Stimulated activated CD4-positive, alpha-beta T cell treated with anti-CD3 and anti-CD28 coated beads, Interleukin-4, amount 100 ng/mL, for 48 hours (primary cell): ENCODE measurements at regions not wholly inside any gene's neighbourhood (a gene's known extent, or its start where the extent isn't known, plus 50 kb on each side); places are given as distances from the start of the nearest gene placed in this dataset.
A peak's percentile ranks its signal among the peaks of the same experiment; 100 is the strongest.

Experiments
- DNase-seq, 2 donors: peaks; one replicate each; pipeline ENCODE4 v3.0.0-alpha.2; 2020; ENCODE audit warnings: low read depth in 2 of 2

DNA sequence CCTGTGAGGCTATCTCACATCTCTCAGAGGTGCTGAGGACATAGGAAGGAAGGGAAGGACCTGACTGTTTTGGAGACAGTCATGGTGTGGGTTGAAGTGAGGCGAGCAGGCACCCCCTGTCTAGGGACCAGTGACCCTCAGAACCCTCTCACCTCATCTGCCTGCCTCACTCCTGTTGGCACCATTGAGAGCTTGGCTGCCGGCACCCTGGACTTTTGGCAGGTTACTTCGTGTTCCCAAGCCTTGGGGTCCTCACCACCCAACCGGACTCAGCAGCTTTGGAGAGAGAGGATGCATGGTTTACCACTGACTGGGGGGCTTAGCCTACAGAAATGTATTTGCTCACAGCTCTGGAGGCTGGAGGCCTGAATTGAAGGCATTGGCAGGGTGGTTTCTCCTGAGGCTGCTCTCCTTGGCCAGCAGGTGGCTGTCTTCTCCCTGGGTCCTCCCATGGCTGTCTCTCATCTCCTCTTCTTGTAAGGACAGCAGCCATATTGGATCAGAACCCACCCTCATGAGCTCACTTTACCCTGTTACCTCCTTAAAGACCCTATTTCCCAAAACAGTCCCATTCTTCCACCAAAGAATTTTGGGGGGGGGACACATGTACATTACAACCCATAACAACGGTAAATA is 142.0 kb downstream of the TSN start:
- DNase-seq = peak in 1 of 2 donors; percentile 5

DNA sequence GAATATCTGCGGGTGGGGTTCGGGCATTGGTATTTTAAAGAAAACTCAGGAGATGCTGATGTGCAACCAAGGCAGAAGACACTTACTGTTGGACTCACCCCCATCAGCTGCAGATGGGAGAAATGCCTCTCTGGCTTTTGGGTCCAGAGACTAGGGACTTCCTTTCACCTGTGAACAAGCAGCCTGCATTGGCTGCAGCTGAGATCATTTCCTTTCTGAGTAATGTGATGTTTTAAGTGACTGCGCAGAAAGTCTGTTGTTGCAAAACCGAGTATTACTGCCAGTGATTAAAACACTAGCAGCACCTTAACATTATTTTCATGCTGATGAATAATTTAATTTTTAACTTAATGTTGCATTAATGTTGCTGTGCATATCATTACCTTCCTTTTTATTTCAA is 143.0 kb downstream of the TSN start:
- DNase-seq = no peak

DNA sequence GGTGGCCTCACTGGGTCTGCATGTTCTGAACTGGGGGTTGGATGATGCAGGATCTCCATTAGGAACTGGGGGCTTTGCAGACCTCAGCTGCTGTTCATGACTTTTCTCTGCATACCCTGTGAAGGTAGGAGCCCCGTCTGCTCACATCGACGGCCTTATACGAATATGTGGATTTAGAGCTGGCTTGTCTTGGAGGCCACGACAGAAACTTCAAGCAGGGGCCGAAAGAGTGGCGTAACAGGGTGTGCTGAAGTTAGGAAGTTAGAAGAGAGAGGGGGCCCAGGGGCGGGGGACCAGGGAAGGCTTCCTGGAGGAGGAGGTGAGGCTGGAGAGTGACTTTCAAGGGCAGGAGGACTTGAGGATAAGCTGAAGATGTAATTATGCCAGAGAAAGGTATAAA is 144.9 kb downstream of the TSN start:
- DNase-seq = no peak

DNA sequence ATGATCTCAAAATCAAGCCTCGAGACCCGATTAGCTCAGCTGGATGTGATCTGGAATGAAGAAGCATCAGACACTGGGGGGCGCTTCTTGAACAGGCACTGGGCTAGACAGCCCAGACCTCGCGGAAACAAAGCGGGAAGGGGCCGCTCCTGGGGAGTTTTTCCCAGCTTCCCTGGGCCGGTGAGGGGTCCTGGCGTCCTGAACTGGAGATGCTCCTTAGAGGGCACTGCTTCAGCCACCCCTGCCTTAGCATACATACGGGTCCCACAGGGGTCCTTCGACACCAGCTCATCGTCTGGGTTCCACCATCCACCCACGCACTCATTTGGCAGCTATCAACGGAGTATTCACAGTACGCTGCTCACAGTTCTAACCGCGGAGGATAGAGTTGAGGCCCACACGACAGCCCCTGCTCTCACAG is 146.7 kb downstream of the TSN start:
- DNase-seq = no peak

DNA sequence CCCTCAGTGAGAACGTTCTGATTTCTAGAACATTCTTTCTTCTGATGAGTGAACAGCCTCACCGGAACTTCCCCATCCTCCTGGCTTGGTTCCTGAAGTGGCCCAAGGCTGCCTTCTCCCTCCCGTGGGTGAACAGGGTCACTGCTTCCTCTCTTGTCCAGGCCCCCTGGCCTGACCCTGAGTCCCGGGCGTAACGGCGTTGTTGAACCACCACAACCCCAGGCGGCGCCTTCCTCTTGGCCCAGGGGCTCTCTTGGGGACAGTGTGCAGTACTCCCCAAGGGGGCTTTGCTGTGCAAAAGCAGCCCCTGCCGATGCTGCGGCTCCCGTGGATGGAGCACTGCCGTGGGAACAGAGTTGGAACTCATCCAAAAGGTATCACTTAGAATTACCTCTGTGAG is 147.2 kb downstream of the TSN start:
- no peak for DNase-seq

DNA sequence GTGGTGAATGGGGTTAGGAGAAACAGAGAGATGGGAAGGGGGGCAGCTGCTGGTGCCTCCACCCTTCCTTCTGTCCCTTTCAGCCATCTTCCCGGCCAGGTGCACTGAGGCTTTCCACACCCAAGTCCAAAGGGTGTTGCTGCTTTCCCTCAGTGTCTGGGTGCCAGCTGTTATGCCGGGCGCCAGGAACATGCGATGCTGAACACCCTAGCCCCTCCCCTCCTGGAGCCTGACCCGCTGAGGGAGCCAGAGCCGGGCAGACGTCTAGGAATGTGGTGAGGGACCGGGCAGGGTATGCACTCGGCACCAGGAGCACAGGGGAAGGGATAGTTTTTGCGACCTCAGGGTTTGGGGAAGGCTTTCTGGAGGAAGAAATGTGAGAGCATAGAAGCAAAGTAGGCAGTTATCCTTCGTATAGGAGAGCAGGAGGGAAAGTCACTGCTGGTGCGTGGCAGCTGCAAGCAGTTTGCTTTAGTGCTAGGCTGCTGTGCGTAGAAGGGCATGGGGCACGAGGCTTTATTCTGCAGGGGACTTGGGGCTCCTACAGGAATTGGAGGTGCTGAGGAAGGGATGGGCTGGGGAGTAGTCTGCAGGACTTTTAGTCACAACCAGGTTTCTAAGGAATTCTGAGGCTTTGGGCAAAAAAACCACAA is 147.7 kb downstream of the TSN start:
- no peak for DNase-seq

DNA sequence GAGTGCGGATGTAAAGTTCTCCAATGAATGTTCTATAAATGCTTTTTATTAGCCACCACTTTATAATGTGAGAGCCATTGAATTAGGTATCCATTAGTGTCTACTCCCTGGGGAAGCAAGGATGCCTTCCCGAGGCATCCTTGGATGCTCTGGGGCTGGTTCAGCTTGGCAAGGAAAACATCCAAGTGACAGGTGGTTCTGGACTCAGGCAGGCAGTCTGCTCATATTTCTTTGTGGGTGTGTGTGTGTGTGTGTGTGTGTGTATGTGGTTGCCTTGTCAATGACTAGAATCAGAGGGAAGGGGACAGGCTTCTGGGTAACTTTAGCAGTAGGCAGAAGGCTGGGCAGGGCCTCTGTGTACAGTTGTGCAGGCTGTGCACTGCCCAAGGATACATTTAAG is 149.2 kb downstream of the TSN start:
- no peak for DNase-seq

DNA sequence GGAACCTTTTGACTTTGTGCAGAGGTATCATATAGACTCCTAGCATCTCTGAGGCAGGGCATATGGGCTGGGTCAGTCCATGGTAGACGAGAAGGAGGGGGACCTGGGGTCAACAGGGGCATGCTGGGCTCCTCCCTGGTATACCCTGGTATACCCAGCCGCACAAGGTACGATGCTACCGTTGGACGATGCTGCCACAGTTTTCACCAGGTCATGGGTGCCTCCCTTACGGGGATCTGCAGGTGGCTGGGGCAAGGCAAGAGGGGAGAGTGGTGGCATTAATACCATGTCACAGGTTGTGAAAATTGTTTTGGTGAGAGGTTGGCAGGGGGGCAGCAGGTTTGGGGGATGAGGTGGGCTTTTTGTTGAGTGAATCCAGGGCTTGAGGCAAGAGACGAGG is 149.8 kb downstream of the TSN start:
- no peak for DNase-seq

DNA sequence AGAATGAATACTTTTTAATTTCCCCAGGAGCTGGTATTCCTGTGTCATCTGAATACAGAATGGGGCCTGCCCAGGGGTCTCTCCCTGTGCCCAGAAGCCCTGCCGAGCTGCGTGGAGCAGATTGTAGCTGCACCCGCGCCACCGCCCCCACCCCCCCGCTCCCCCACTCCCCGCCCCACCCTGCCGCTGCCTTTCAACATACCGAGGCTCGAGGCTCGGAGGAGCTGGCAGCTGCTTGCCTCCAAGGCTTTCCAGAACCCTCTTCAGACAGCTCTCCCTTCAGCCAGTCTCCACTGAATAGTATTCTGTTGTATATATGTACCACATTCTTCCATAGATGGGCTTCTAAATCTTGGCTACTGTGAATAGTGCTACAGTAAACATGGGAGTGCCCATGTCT is 150.7 kb downstream of the TSN start:
- DNase-seq = no peak

DNA sequence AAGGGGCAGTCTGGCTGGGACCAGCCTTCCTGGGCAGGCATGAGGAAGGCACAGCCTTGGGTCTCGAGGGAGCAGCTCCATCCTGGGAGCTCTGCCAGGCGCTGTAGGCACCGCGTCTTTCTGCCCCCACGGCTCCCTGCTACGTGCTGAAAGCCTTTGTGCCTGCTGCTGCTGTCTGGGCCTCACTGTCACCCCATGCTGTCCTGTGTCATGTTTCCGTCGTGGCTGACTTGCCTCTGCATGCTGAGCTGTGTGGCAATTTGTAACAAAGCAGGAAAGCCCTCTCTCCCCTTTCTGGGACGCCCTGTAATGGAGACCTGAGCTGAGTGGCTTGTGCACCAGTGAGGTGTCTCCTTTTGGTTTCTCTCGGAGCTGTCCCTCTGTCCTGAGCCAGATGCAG is 152.5 kb downstream of the TSN start:
- no peak for DNase-seq

DNA sequence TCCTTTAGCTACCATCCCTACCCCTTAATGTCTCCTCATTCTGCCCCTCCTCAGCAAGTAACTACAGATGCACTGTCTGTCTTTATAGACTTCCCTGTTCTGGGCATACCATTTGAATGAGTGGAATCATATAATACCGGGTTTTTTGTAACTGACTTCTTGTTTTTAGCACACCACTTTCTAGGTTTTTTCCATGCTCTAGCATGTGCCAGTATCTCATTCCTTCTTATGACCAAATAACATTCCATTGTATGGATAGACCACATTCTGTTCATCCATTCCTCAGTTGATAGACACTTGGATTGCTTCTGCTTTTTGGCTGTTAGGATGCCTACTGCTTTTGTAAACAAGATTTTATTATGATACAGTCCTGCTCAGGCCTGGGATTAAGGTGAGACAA is 154.7 kb downstream of the TSN start:
- DNase-seq = no peak

DNA sequence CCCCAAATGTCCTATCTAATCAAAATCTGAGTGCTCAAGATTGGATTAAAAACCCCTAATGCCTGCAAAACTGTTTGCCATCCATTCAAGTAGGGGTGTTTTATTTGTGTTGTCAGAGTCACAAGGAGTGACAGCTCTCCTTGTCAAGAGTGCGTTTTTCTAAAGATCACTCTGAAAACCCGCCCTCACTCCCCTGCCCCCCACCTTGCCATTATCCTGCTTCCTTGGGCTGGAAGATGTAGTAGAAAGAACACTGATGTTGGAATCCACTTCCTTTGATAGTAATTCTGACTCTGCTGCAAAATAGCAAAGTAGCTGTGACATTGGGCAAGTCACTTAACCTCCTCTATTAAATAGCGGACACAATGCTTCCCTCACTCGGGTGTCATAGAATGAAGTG is 155.6 kb downstream of the TSN start:
- DNase-seq = no peak

DNA sequence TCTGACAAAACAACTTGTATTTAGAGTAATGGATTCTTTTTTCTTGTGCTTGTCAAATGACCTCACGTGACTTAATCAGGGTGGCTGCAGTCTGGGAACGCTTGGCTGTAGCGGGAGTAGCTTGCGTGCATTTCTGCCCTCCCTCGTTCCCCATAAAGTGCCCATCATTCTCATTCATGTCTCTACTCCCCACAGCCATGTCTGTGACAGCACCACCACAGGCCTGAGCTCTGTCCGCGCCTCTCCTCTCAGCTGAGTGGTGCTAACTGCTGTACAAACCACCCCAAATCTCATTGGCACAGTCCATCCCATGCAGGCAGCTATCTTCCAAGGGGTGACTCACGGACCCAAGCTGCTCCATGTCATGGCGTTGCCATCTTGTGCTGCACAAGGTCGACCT is 161.7 kb downstream of the TSN start:
- no peak for DNase-seq

DNA sequence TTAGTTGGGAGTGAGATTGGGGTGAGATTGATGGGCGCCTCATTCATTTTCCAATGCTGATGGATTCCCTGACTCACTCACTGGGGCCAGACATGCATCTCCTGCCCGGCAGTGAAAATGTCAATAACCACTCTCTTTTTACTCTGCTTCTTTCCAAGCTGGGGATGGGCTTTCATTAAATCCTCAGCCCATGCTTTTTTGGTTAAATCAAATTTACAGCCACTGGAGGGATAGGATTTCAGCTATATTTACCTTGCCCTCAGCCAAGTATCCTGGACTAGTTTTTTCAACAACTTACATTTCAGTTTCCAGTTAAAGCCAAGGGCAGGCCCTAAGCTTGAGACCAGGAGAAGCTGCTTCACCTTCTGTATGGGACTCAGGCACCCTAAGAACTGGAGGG is 162.8 kb downstream of the TSN start:
- no peak for DNase-seq

DNA sequence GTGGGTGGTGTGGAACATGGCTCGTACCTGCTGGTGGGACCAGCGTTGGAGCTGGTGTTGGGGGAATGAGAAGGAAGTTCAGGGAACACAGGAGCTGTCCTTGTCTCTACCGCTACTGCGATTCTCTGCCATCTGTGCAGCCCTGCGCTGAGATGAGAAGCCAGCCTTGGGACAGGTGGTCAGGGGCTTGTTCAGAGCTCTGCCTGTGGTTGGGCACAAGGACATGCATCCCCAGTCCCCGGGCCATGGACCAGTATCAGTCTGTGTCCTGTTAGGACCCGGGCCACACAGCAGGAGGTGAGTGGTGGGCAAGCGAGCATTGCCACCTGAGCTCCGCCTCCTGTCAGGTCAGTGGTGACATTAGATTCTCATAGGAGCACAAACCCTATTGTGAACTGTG is 164.4 kb downstream of the TSN start:
- DNase-seq = no peak

DNA sequence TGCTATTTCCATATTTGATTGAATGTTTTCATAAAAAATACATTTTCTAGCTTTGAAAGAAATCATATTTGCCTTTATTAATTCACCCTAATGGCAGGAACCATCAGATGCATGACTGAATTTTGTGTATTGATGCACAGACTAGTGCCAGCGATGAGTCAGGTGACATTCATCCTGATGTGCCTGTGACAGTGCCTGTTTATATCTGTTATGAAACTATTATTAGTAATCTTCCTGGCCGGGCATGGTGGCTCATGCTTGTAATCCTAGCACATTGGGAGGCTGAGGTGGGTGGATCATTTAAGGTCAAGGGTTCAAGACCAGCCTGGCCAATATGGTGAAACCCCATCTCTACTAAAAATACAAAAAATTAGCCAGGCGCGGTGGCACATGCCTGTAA is 170.0 kb downstream of the TSN start:
- DNase-seq = no peak

DNA sequence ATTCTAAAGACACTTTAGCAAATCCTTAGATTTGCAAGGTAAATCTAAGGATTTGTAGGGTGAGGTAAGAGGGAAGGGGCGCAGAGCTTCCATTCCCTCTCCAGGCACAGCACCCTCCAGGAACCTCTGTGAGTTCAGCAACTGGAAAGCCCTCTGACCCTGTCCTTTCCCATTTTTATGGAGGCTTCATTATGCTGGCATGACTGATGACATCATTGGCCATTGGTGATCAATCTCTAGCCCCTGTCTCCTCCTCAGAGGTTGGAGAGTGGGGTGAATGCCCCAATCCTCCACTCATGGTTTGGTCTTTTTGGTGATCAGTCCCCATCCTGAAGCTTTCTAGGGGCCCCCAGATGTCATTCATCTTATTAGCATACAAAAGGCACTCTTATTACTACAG is 187.8 kb downstream of the TSN start:
- no peak for DNase-seq

DNA sequence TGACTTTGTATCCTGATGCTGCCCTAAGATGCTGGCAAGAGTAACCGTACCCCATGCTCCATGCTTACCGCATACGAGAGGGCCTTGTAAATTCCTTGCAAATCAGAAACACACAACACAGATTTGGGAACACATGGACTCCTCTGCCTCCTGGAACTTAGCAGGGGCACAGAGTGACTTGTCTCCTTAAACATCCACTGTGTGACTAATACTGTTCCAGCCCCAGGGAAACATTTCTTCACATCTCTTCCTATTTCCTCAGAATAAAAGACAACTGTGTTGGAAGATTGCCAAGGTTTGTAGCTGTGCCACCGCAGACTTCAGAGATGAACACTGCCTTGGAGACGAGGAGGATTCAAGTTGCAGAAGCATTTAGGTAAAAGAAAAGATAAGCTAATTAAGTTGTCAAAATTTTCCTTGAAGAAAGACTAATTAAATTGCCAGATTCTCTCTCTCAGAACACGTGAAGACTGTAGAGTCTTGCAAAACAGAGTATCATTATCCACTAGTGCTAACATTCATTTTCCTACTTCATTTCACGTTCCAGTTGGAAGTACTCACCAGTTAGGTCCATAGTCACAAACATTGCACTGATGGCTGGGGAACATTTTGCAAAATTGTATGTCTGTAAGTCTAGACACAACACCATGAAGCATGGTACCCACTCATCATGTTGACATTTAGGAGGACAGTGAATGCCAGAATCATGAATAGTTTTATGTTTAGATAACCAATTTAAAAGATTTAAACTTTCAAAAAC is 188.8 kb downstream of the TSN start:
- DNase-seq = no peak

DNA sequence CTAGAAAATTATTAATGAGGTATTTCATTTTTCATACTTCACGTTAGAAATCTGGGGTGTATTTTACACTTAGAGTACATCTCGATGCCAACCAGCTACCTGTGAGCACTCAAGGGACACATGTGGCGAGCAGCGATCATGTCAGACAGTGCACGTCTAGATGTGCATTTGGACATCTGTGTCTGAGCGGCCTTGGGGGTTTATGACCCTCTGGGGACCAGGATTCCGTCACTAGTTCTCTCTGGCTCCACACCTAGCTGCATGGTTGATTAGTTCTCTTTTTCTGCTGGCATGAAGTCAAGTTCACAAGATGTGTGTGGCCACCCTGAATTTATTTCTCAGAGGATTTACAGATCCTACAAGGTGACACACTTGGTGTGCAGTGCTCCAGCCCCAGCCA is 192.2 kb downstream of the TSN start:
- DNase-seq = no peak

DNA sequence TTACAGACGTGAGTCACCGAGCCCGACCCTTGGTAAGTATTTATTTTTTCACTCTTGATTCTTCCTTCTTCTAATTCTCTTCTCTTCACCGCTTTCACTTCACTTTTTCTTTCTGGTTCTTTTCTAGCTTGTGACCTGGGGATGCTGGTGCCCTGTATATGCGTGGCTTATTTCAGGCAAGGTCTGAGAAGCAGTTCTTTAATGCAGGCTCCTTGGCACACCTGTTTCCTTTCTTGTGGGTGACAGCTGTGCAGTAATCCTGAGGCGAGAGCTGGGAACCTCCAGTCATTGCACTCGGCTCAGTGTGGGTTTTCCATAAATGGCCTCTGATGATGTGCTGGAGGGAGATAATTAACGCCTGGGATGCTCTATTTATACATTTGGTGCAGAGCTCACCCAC is 193.8 kb downstream of the TSN start:
- DNase-seq = no peak

DNA sequence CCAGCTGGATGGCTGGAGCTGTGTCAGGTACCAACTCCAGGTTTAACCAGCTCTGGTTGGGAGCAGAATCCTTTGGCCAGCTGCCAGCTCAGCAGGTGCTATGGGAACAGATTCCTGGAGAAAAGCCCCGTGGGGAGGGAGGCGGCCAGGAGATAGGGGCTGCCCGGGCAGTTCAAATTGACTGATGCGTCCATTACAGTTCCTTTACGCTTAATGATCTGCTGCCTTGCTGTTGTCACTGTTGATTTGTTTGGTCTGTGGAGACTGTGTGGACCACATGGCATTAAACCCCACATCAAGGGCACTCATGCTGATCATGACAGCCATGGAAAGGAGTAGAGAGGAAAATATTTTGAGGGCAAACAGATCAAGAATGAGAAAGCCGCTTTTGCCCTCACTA is 200.0 kb downstream of the TSN start:
- no peak for DNase-seq

DNA sequence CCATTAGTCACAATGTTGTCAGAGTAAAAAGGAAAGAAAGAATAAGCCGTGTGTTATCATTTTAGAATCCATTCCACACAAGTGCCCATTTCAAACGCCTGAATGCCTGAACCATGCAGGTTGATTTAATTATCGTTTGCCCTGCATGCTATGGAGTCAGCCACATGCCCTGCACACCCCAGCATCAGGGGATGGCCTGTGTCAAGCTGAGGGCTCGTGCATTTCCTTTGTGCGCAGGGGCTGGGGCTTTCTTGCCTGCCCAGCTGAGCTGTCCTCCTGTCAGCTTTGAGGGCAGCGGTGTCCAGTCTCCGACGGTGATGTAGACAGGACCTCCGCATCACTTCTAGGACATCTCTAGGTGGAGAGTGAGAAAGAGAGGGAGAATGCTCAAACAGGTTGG is 200.4 kb downstream of the TSN start:
- DNase-seq = no peak

DNA sequence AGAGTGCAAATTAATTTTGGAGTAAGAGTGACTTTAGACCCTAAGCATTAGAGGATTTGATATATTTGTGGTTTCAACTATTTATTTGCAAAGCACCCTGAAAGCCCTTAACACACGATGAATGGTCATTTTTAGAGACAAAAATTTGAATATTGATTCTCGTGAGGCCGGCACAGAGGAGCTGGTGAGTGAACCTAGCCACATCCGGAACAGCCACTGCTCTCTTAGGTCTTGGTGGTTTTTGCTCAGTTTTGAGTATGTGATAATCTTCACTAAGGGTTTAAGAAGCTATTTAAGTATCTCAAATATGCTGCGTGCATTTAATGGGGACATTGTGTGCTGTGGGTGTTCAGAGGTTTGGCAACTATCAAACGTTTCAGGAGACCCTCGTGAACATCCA is 204.8 kb downstream of the TSN start:
- DNase-seq = no peak
